ENCODE measurements at regions not wholly inside any gene's neighbourhood (a gene's known extent, or its start where the extent isn't known, plus 50 kb on each side); places are given as distances from the start of the nearest gene placed in this dataset.

DNA sequence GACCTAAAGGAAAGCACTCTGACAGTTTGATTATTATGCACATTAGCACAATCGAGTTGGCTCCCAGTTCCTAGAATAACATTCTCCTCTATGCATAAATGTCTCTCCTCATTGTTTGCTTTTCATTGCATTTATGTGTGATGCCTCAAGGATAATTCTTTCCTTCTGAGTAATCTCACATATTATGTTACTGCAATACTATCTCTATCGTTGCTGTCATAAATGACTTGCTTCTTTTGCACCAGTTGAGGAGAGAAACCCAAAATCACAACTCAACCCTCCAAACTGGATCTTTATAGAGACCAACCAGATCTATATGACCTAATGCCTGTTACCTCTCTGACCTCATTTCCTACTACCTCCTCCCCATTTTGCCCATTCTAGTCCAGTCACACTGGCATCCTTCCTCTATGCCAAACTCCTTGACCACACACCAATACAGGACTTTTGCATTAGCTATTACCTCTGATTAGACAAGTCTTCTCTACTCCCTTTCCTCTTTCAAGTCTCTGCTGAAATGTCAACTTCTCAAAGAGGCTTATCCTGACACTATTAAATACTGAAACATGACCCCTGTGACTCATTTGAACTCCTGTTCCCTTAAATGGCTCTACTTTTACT lies 1026.0 kb downstream of the TUSC7 start:
- DNase-seq (ENCODE audit: low read depth) = no peak
- TF ChIP-seq, protein P1, sequence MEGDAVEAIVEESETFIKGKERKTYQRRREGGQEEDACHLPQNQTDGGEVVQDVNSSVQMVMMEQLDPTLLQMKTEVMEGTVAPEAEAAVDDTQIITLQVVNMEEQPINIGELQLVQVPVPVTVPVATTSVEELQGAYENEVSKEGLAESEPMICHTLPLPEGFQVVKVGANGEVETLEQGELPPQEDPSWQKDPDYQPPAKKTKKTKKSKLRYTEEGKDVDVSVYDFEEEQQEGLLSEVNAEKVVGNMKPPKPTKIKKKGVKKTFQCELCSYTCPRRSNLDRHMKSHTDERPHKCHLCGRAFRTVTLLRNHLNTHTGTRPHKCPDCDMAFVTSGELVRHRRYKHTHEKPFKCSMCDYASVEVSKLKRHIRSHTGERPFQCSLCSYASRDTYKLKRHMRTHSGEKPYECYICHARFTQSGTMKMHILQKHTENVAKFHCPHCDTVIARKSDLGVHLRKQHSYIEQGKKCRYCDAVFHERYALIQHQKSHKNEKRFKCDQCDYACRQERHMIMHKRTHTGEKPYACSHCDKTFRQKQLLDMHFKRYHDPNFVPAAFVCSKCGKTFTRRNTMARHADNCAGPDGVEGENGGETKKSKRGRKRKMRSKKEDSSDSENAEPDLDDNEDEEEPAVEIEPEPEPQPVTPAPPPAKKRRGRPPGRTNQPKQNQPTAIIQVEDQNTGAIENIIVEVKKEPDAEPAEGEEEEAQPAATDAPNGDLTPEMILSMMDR (IDR thresholded peaks at IDR 0.05; ENCODE audit: low read depth, low read length, missing control alignments) = no peak
- no peak overlapping the region for H3K4me3 ChIP-seq (ENCODE audit: low read depth, low read length)

DNA sequence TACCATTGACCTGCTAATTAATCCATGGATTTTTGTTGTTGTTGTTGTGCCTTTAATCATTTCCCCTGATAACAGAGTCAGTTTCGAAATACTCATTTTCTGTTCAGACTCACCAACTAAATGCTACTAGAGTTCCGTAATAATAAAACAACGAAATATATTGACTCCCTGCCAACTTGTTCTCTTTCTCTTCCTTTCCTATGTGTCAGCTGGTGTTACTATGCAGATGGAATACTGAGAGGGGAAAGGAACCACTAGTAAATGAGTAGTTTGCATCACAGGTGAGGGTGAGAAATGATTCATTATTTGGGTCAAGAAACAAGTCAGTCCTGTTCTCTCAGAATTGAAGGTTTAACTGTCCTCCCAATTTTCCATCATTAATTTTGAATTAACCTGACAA lies 1027.3 kb downstream of the TUSC7 start:
- no peak for DNase-seq (ENCODE audit: low read depth)
- TF ChIP-seq, protein P1 (IDR thresholded peaks at IDR 0.05; ENCODE audit: low read depth, low read length, missing control alignments) = no peak
- H3K4me3 ChIP-seq (ENCODE audit: low read depth, low read length) = no peak overlapping the region

DNA sequence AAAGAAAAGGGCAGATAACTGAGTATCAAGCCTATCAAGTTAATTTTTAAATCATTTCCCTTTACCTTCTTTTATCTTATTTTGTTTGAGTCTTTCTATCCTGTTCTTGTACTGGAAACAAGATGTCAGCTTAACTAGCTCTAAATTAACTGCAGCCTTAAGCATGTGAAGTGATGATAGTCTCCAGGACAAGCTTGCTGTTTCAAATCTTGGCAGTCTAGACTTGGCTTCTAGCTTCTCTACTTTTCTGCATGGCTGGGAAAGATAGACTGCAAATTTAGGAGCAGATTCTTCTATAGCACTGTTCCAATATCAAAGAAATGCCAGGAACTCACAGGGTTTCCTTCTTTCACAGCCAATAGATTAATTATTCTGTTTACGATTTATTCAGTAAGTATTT lies 1034.4 kb downstream of the TUSC7 start:
- TF ChIP-seq, protein P1 (IDR thresholded peaks at IDR 0.05; ENCODE audit: low read depth, low read length, missing control alignments) = no peak
- H3K4me3 ChIP-seq (ENCODE audit: low read depth, low read length) = no peak overlapping the region

GRCh38 chr3:117744935-117745334 lies 1035.4 kb downstream of the TUSC7 start:
- TF ChIP-seq, protein P1 (IDR thresholded peaks at IDR 0.05; ENCODE audit: low read depth, low read length, missing control alignments) = no peak
- DNase-seq (ENCODE audit: low read depth) = no peak
- H3K4me3 ChIP-seq (ENCODE audit: low read depth, low read length) = no peak overlapping the region

More for the DNA sequence above, 1034.4 kb downstream of the TUSC7 start:
- no peak for DNase-seq (ENCODE audit: low read depth)

GRCh38 chr3:117745516-117745915 lies 1035.9 kb downstream of the TUSC7 start:
- H3K4me3 ChIP-seq (ENCODE audit: low read depth, low read length) = no peak overlapping the region
- no peak for DNase-seq (ENCODE audit: low read depth)
- TF ChIP-seq, protein P1 (IDR thresholded peaks at IDR 0.05; ENCODE audit: low read depth, low read length, missing control alignments) = no peak

DNA sequence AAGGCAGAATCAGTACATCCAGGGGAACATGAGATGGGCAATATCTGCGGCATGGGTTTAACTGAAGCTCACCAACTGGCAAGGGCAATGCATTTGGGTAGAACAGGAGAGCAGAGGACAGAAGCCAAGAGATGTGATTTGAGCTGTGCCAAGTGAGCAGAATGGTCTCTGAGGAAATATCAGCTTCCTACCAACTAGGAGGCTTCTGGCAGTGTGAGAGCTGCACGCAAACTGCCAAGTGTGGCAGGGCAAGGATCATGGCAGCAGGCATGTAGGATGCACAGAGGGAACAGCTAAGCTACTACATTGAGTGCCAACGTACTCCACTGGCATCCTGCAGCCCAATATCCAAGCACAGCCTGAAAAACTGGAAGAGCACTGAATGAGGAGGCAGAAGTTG lies 1036.5 kb downstream of the TUSC7 start:
- TF ChIP-seq, protein P1 (IDR thresholded peaks at IDR 0.05; ENCODE audit: low read depth, low read length, missing control alignments) = no peak
- no peak overlapping the region for H3K4me3 ChIP-seq (ENCODE audit: low read depth, low read length)
- no peak for DNase-seq (ENCODE audit: low read depth)

DNA sequence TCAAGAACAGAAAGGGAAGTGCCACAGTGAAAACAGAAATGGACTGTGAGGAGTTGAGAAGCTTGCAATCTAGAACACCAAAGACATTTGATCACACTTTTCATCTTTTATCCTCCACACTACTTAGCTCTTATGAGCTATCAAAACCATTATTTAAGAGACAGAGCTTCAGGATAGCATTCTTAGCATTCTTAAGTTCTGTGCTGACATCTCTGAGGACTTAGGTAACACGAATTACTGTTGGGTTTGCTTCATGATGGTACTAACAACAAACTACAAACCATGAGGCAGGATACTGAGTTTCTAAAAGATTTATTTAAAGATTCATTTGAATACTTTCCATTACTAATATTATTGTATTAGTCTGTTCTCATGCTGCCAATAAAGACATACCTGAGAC lies 1038.6 kb downstream of the TUSC7 start:
- TF ChIP-seq, protein P1 (IDR thresholded peaks at IDR 0.05; ENCODE audit: low read depth, low read length, missing control alignments) = no peak
- no peak overlapping the region for H3K4me3 ChIP-seq (ENCODE audit: low read depth, low read length)
- DNase-seq (ENCODE audit: low read depth) = no peak

Measured in GM12864 (cell line).